Activated CD8-positive, alpha-beta T cell treated with anti-CD3 and anti-CD28 coated beads for 36 hours (primary cell): ENCODE measurements at regions not wholly inside any gene's neighbourhood (a gene's known extent, or its start where the extent isn't known, plus 50 kb on each side); places are given as distances from the start of the nearest gene placed in this dataset.

Experiments
- ATAC-seq: fragments of 200-7000 bp; cut with Tn5 transposase; one replicate; pipeline ENCODE4 v1.10.0; 2021; ENCODE audit warnings: mild to moderate bottlenecking, moderate library complexity
- CTCF ChIA-PET: fragments of 350-600 bp; sonication (Branson Sonifier 250); formaldehyde crosslinking; loops from one replicate; lab custom pipeline; 2021; ENCODE audit warnings: antibody characterized with exemption; lab: Charles Lee
- POLR2A ChIA-PET: fragments of 350-600 bp; sonication (Branson Sonifier 250); formaldehyde crosslinking; loops from one replicate; lab custom pipeline; 2021; ENCODE audit warnings: antibody characterized with exemption; lab: Charles Lee
- DNase-seq: peaks from one replicate; pipeline ENCODE4 v3.0.0-alpha.2; 2020
- H3K27ac Mint-ChIP-seq: one replicate; pipeline ENCODE4 v1.8.0; 2021; ENCODE audit warnings: mild to moderate bottlenecking, mixed read lengths
- H3K27me3 Mint-ChIP-seq: one replicate; pipeline ENCODE4 v1.8.0; 2021; ENCODE audit warnings: mixed read lengths
- H3K36me3 Mint-ChIP-seq: one replicate; pipeline ENCODE4 v1.8.0; 2021; ENCODE audit warnings: low read depth, mixed read lengths
- H3K4me1 Mint-ChIP-seq: one replicate; pipeline ENCODE4 v1.8.0; 2021; ENCODE audit warnings: low read depth, mixed read lengths
- H3K4me3 Mint-ChIP-seq: one replicate; pipeline ENCODE4 v1.8.0; 2021; ENCODE audit warnings: mild to moderate bottlenecking, moderate library complexity, mixed read lengths
- H3K9me3 Mint-ChIP-seq: one replicate; pipeline ENCODE4 v1.8.0; 2021; ENCODE audit warnings: mixed read lengths
- intact Hi-C: fragments of 100-400 bp; cut with micrococcal nuclease; formaldehyde crosslinking; loops from one replicate; pipeline ENCODE4 v1.10.0; 2022
- TF ChIP-seq, protein P1 (sequence below): fragments of 200-600 bp; IDR thresholded peaks from one replicate; pipeline ENCODE4 v1.8.0; 2022; ENCODE audit warnings: antibody characterized with exemption, mild to moderate bottlenecking

DNA sequence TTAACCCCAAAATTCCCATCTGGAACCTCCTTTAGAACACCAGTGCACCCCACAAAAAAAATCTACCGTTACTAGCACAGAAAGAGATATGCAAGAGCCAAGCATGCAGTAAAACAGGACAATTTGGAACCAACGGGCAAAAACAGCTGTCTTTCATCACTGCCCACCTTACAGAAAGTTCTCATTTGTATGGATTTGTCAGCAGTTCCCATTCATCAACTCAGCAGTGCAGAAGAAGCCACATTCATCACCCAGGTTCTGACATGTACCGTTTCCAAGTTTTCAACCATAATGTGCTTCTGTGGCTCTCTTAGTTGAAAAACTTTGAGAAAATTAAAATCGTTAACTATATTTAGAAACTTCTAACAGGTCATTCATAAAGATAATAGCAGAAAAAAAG lies 387.0 kb downstream of the RPS29 start:
- no peaks in the 10 kb centered on the region for H3K9me3 Mint-ChIP-seq
- no peaks in the 10 kb centered on the region for H3K4me1 Mint-ChIP-seq
- H3K36me3 Mint-ChIP-seq = no peaks in the 10 kb centered on the region
- H3K27ac Mint-ChIP-seq = no peak overlapping the region
- ChIA-PET POLR2A (no interaction called here), CTCF (no interaction called here)
- H3K4me3 Mint-ChIP-seq = no peak overlapping the region
- intact Hi-C loops = no loop called here
- TF ChIP-seq, protein P1, sequence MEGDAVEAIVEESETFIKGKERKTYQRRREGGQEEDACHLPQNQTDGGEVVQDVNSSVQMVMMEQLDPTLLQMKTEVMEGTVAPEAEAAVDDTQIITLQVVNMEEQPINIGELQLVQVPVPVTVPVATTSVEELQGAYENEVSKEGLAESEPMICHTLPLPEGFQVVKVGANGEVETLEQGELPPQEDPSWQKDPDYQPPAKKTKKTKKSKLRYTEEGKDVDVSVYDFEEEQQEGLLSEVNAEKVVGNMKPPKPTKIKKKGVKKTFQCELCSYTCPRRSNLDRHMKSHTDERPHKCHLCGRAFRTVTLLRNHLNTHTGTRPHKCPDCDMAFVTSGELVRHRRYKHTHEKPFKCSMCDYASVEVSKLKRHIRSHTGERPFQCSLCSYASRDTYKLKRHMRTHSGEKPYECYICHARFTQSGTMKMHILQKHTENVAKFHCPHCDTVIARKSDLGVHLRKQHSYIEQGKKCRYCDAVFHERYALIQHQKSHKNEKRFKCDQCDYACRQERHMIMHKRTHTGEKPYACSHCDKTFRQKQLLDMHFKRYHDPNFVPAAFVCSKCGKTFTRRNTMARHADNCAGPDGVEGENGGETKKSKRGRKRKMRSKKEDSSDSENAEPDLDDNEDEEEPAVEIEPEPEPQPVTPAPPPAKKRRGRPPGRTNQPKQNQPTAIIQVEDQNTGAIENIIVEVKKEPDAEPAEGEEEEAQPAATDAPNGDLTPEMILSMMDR = no peak
- DNase-seq (no peak), ATAC-seq (no peak)
- H3K27me3 Mint-ChIP-seq = peaks cover 3% of the 10 kb centered on the region

DNA sequence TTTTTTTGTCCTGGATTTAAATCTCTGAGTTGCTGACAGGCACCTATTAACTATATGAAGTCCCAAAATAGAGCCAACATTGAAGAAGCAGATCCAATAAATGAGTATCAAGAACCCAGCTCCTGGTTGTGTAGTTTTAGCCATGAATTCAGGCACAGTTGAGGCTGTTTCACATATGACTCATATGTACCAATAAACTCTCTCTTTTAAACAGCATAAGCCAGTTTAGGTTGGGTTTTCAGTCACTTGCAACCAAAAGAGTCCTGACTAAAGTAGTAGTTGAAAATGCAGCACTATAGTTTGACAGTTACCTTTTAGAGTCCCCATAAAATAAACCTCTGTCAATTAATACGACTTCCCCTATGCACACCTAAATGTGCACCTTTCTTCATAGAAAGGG lies 389.9 kb downstream of the RPS29 start:
- intact Hi-C loops = no loop called here
- TF ChIP-seq, protein P1 = no peak
- ChIA-PET POLR2A (no interaction called here), CTCF (no interaction called here)
- no peak for DNase-seq
- no peaks in the 10 kb centered on the region for H3K36me3 Mint-ChIP-seq
- no peaks in the 10 kb centered on the region for H3K9me3 Mint-ChIP-seq
- H3K4me3 Mint-ChIP-seq = no peak overlapping the region
- H3K4me1 Mint-ChIP-seq = no peaks in the 10 kb centered on the region
- H3K27me3 Mint-ChIP-seq = peaks cover 3% of the 10 kb centered on the region
- H3K27ac Mint-ChIP-seq = no peak overlapping the region
- no peak for ATAC-seq

DNA sequence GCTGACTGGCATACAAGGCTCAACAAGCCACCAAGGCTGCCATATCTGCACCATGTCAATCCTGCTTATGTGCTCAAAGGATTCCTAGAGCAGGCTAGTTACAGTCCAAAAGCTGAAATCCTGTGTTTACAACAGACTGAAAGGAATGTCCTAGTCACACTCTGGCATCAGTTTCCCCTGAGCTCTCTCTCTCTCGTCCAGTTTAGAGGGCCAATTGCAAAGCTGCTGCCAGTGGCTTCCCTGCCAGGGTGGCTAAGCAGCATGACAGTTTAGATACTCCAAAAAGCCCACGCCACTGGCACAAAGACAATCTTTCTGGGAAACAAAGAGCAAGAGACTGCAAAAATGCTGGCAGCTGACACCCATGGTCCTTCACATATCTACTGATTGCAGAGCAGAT lies 392.1 kb downstream of the RPS29 start:
- no peaks in the 10 kb centered on the region for H3K4me1 Mint-ChIP-seq
- CTCF ChIA-PET = no interaction called here
- no peaks in the 10 kb centered on the region for H3K36me3 Mint-ChIP-seq
- peaks cover 4% of the 10 kb centered on the region for H3K27me3 Mint-ChIP-seq
- ATAC-seq (no peak), DNase-seq (no peak)
- POLR2A ChIA-PET = no interaction called here
- H3K9me3 Mint-ChIP-seq = no peaks in the 10 kb centered on the region
- H3K27ac Mint-ChIP-seq = no peak overlapping the region
- intact Hi-C loops = no loop called here
- TF ChIP-seq, protein P1 = no peak
- H3K4me3 Mint-ChIP-seq = no peak overlapping the region

DNA sequence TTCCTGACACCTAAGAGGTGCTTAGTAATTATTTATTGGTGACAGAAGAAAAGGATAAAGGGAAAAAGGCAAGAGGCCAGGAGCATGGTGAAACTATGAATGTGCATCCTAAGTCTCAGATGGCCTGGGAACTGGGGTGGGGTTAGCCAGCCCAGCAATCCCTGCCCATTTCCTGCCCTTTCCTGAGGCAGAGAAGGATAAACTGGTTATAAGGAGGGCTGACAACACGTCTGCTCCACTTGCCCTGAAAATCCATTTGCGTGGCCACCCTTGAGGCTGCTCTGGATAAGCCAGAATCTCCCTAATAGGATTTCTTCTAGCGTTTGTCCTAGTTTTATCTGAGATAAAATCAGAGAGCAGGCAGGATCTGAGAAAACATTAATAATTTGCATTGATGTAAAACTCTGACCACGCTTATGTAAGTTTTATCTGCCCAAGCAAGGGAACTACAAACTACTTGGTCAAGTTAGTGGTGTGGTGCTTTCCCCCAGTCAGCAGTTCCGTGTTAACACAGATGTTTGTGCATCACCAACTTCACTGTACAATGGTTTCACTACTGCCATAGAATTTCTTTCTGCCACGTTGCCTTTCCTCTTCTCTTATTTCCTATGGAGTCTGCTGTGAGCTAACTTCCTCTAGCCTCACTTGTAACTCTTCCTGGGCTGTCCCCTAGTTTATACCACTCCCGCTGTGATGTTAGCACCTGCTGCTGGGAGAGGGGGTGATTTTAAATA lies 392.7 kb downstream of the RPS29 start:
- Mint-ChIP-seq H3K4me3 (no peak overlapping the region), H3K27ac (no peak overlapping the region), H3K36me3 (no peaks in the 10 kb centered on the region), H3K4me1 (no peaks in the 10 kb centered on the region), H3K9me3 (no peaks in the 10 kb centered on the region), H3K27me3 (peaks cover 5% of the 10 kb centered on the region)
- TF ChIP-seq, protein P1 = no peak
- ATAC-seq (no peak), DNase-seq (peak; percentile 7)
- intact Hi-C loops = no loop called here
- POLR2A ChIA-PET = no interaction called here
- CTCF ChIA-PET = no interaction called here

DNA sequence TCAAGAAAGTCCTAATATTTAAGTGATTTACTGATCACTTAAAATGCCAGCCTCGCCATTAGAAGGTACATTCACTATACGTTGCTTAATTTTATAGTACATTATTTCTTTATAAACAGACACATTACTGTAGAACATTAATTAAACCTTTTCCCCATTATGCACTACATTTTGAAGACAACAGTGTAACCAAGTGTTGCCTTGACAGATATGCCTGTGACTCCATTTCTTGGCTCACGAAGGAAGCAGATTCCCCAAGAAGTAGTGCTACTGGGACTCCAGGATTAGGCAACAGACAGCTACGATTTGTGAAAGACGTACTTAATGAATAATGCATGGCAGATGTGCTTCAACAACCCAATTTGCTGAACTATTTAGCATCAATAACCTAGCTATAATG lies 394.8 kb downstream of the RPS29 start:
- no peak overlapping the region for H3K27ac Mint-ChIP-seq
- intact Hi-C loops = no loop called here
- peaks cover 4% of the 10 kb centered on the region for H3K27me3 Mint-ChIP-seq
- ChIA-PET CTCF (no interaction called here), POLR2A (interaction anchor here (0.6 kb wide), 1 partner anchor 21 kb away, joined by 3 read pairs; no protein-coding TSS in a partner anchor)
- TF ChIP-seq, protein P1 = no peak
- H3K4me1 Mint-ChIP-seq = no peaks in the 10 kb centered on the region
- no peak for DNase-seq
- ATAC-seq = no peak
- H3K4me3 Mint-ChIP-seq = no peak overlapping the region
- H3K36me3 Mint-ChIP-seq = no peaks in the 10 kb centered on the region
- H3K9me3 Mint-ChIP-seq = no peaks in the 10 kb centered on the region
